IPS-11a (cell line): ENCODE measurements at regions not wholly inside any gene's neighbourhood (a gene's known extent, or its start where the extent isn't known, plus 50 kb on each side); places are given as distances from the start of the nearest gene placed in this dataset.

Experiments
- H3K4me3 ChIP-seq: one replicate; pipeline ENCODE4 v1.5.1; 2013; ENCODE audit warnings: low read depth, low read length, control low read depth

- no peak overlapping the region for H3K4me3 ChIP-seq
Observed at GRCh38 chr2:576292-576691, 100.9 kb downstream of the TMEM18 start.

- no peak overlapping the region for H3K4me3 ChIP-seq
Observed at GRCh38 chr2:575727-576236, 101.4 kb downstream of the TMEM18 start.

GRCh38 chr2:575030-575726 is 102.0 kb downstream of the TMEM18 start:
- H3K4me3 ChIP-seq: no peak overlapping the region

DNA sequence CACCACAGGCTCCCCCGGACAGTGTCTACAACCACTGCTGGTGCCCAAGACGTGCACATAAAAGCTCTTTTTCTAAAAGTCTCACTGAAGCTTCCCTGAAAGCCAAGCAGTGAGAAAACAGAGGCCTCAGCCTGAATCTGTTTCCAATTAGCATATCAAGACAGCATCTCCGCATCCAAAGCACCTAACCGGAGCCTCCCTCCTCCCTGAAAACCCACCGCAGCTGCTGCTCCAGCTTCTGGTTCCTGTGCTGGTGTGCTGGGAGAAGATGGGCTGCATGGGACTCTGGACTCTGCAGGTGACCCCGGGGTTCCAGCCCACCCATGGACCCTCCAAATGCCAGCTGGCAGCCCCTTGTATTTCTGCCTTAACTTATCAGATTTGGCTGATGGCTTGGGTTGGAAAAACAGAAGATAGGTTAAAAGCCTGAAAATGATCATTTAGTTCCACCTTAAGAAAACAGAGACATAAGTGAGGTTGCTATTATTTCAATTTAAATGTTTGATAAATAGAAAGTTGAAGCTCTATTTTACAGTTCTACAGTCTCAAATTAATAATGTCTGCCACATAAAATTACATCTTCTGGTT is 103.3 kb downstream of the TMEM18 start:
- no peak overlapping the region for H3K4me3 ChIP-seq

GRCh38 chr2:573025-573424 is 104.2 kb downstream of the TMEM18 start:
- H3K4me3 ChIP-seq: no peak overlapping the region

GRCh38 chr2:569681-570080 is 107.5 kb downstream of the TMEM18 start:
- H3K4me3 ChIP-seq: no peak overlapping the region

DNA sequence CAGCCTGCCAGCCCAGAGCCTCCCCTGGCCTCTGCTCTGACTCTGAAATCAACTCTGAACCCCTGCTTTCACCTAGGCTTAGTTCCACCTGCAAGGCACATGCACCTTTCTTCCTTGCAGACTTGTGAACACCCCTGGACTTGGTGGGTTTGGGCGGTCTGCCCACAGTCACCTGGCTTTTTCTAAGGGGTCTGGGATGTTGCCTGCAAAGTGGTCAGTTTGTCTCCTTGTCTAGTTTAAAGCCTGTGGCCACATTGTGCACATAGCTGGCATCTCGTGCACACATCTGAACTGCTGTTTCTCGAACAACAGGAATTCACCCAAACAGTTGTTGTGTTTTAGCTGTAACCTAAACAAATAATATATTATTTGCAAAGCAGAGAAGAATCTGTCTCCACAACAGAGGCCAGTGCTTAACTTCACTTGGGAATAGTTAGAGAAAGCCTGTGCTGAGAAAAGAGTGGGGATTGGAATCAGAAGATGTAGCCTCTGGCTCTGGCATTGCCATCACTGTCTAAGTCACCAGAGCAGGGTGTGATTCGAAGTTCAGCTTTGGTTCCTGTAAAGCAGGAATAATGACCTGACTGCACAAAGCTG is 108.5 kb downstream of the TMEM18 start:
- H3K4me3 ChIP-seq: no peak overlapping the region

- no peak overlapping the region for H3K4me3 ChIP-seq
Observed at GRCh38 chr2:567865-568638, 109.2 kb downstream of the TMEM18 start.

- no peak overlapping the region for H3K4me3 ChIP-seq
Observed at GRCh38 chr2:567496-567864, 109.7 kb downstream of the TMEM18 start.

- no peak overlapping the region for H3K4me3 ChIP-seq
Observed at GRCh38 chr2:566379-567313, 110.6 kb downstream of the TMEM18 start.

DNA sequence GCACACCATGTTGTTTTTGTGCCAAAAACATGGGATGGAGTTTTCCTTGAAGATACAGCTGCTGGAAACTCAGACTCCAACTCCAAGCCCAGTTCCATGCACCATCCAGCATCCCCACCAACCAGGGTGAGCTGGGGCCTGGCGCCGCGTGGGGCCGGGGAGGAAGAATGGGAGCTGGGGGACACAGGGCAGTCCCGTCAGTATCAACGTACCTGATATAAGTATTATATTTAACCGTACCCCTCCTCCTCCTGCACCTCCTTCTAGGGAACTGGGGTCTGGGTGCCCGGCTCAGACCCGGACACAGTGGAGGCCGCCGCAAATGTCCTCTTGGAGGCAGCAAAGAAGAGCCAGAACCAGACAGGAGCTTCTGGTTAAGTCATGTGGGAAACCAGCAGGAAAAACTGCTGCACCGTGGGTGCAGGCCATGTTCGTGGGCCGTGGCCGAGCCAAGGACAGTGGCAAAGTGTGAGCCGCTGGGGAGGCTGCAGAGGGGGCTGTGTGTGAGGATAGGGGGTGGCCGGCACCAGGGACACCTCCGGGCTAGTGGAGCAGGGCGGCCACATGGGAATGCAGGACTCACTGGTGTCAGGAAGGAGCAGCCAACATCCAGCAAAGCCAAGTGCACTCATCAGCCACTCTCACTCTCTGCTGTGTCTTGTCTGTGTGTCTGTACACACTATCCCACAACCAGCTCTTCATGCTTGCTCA is 112.6 kb downstream of the TMEM18 start:
- no peak overlapping the region for H3K4me3 ChIP-seq

DNA sequence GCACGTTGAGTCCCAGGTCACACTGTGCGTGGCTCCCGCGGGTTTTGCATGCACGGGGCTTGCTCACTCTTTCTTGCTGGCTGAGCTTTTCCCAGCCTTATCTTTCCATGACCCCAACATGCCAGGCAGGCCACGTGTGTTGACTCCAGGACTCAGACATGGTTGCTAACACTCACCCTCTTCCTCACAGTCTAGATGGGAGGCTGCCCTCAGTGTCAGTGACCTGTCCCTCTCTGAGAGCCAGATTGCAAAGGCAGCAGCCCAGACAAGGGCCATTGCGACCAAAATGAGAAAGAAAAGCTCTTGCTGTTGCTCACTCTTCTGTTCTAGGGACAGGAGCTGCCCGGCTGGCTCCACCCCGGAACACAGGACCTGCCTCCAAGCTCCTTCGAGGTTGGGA is 113.7 kb downstream of the TMEM18 start:
- no peak overlapping the region for H3K4me3 ChIP-seq

- no peak overlapping the region for H3K4me3 ChIP-seq
Observed at GRCh38 chr2:562391-563364, 114.5 kb downstream of the TMEM18 start.

DNA sequence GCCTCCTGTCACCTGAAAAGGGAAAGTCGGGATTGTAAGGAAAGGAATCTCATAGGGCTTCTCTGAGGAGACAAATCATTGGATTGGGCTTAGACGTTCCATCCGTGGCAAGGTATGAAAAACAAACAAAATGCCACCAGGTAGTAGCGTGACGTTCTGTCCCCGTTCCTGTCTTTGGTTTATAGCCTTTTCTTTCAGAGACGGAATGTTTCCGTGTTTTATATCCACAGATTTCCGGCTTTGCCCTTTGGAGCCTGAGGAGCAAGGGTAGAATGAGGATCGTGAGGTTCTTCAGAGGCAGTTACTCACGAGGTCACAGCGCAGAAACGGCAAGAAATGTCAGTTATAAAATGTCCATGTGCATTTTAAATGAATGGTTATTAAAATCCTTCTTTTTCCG is 118.3 kb downstream of the TMEM18 start:
- H3K4me3 ChIP-seq: no peak overlapping the region

- H3K4me3 ChIP-seq: no peak overlapping the region
Observed at GRCh38 chr2:558302-558642, 118.9 kb downstream of the TMEM18 start.

- no peak overlapping the region for H3K4me3 ChIP-seq
Observed at GRCh38 chr2:557635-558301, 119.4 kb downstream of the TMEM18 start.

- no peak overlapping the region for H3K4me3 ChIP-seq
Observed at GRCh38 chr2:556485-556884, 120.7 kb downstream of the TMEM18 start.

DNA sequence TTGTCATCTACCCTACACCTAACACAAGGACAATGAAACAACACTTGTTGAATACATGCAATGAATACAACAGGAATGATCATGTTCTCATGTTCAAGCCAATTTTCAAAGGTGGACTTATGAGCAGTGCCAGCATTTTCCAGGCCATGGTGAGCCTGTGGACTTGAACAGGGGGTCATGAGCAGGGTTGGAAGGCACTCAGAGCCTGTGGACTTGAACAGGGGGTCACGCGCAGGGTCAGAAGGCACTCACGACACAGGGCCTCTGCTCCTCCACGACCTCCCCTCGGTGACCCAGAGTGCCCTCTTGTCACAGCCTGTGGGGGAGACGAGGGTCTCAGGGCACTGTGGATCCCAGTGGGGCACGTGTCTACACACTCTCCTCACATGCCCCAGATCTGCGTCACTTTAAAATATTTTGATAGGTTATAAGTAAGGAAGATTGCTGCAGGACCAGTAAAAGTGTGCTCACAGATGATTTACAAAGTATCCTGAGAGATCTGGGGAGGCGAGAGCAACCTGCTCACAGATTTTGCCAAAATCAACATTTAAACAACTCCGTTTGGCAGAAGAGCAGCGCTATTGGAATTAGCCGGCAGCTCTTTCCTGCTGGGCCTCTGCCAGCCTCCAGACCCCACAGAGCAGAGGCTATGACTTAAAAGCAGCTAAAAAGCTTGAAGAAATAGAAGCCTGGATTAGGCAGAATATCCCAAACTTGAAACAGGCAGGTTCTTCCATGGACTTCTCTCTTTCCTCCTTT is 121.9 kb downstream of the TMEM18 start:
- no peak overlapping the region for H3K4me3 ChIP-seq
